NCI-H2107 treated with DMSO at 0.1 percent for 48 hours (cell line): ENCODE measurements at regions not wholly inside any gene's neighbourhood (a gene's known extent, or its start where the extent isn't known, plus 50 kb on each side); places are given as distances from the start of the nearest gene placed in this dataset.

Experiments used
- DNase-seq: peaks from one replicate; lab custom pipeline; 2025; ENCODE audit not compliant: unreplicated experiment; lab: John Stamatoyannopoulos, UW

DNA sequence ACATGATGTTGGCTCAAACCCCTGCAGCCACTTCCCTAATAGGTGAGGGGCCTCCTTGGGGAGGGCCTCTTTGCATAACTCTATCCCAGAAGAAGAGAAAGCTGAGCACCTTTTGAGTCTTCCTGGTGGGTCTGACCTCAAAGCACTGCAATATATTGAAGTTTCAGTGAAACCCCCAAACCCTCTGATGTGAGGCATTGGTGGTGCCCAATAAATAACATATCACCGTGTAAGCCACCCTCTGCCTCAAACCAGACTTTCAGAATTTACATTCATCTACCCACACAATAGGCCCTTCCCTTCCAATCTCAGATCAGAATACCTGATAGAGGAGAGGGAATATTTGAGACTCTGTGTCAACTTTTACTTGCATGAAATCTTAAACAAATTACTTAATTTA is 142.8 kb upstream of the STK17B start:
- no peak for DNase-seq

DNA sequence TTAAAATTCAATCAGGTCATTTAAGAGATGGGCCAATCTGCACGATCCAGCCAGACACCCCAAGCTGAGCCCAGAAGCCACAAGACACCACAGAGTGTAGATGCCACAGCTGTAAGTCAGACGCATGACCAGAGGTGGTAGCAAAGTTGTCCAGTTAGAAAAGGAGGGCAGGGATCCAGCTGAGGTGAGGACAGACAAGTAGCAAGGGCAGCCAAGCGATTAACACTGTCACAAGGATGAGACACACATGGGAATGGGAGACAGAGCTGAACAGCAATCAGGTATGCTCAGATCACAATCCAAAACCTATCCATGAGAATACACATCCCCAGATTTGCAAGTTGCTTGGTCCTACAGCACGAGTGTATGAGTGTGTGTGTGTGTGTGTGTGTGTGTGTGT is 143.4 kb upstream of the STK17B start:
- no peak for DNase-seq

DNA sequence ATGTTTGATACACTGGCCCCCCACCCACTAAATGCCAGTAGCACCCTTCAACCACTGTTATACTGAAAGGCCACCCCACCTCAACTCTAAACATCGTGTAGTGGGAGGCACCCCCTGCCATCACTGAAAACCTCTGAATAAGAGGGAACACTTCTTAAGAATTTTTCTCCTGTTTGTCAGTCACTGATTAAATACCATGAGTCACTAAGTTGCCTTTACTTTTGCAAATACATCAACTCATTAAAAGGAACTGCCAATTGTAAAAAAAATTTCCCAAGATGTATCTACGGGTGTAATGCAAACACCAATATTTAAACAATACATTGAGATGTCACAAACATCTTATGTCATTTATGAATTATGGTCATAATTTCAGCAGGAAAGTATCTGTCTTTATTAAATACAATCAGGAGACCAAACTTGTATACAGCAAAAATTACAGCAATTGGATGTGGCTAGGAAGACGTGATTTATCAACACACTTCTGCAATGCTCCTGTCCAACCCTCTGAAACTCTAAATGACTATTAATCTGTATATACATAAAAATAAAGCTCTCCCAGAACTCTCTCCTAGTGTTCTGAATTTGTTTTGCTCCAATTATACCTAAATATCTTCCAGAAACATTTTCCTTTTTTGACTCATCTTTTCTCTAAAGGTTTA is 144.1 kb upstream of the STK17B start:
- DNase-seq: no peak

DNA sequence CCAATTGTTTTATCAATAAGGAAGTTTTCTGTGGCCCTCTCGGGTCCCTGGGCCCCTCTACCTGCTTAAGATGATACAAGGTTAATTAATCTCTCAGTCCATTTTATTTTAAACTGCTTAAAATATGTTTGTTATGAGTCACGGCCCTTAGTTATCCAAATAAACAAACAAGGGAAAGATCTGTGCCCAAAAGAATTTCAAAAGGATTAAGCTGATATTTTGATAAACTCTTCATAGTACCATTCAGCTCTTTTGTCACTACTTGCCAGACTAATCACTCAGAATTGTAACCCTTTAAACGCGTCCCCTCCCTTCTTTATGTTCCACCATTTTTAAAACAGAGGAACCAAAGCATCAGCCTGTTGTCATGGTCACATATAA is 144.7 kb upstream of the STK17B start:
- no peak for DNase-seq

DNA sequence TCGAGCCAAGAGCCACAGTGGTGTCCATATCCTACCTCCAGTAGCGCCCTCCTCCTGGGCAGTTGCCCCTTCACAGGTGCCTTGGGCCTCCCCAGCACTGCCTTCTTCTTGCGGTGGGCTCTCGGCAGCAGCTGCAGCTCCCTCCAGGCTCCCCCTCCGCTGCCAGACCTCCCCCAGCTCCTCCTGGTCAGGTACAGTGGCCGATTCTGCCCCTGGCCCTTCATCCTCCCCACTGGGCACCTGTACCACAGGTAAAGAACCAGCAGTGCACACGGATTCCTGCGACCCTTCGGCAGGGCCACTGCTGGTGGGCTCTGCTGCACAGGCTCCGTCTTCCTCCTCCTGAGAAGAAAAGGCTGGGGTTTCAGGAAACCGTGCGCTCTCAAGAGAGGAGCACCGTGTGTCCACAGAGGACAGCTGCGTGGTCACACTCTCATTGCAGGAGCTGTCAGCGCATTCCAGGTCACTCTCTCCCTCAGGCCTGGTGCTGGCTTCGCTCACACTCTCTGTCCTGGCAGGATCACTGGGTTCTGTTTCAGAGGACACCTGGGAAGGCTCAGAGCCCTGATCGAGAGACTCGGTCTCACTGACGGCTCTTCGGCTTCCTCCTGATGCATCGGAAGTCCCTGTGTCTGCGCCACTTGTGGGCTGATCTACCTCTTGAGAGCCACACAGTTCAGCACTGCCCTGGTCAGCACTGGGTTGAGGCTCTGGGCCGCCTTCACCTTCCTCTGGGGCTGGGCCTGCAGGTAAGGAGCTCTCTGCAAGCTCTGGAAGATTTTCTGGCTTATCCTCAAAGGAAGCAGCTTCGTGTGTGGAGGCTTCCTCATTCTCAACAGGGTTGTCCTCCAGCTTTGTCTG is 147.4 kb upstream of the STK17B start:
- no peak for DNase-seq

DNA sequence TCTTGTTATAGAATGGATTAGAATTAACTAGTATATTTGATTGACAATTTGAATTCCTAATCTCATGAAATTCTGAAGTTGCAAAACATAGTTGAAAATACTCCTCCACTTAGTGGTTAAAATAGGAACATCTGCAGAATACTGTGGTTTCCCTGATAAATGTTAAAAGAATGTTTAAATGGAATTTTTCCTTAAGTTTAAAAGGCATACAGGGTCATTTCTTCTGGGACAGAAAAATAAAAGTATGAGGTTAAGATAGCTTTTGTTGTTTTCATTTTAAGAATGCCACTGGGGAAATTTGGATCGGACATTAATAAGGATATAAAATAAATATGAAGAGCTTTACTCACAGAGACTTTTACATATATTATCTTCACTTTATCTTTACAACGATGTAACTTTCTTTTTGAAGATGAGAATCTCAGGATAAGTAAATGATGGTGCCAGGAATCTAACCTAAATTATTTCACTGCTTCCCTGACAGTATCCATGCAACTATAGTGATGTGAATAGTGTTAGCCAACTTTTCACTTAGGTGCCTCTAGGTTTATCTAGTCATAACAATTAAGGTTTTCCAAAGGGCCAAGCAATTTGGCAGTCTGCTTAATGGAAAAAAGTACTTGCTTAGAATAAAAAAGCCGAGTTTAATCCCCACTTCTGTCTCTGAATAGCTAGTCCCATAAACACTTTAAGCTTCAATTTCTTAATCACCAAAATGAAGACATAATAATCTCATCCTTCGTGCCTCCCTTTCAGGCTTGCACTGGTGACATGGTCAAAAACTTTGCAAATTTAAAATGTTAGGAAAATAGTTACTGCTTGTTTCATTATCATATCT is 151.8 kb upstream of the STK17B start:
- DNase-seq: no peak

DNA sequence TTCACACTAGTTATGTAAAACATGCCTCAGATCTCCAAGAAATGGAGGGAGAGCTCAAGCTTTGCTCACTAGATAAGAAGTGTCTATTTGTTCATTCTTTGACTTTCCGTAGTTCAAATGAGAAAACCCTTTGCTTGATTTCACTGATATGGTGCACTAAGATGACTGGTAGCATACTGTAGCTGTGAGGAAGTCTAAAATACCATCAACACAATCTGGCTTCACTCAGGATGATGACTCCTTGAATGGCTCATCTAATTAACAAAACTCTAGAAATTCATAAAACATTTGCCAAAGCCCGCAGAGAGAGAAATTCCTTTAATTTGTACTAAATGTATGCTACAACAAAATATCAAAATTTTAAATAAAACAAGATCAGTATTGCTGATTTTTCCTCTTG is 152.8 kb upstream of the STK17B start:
- no peak for DNase-seq

DNA sequence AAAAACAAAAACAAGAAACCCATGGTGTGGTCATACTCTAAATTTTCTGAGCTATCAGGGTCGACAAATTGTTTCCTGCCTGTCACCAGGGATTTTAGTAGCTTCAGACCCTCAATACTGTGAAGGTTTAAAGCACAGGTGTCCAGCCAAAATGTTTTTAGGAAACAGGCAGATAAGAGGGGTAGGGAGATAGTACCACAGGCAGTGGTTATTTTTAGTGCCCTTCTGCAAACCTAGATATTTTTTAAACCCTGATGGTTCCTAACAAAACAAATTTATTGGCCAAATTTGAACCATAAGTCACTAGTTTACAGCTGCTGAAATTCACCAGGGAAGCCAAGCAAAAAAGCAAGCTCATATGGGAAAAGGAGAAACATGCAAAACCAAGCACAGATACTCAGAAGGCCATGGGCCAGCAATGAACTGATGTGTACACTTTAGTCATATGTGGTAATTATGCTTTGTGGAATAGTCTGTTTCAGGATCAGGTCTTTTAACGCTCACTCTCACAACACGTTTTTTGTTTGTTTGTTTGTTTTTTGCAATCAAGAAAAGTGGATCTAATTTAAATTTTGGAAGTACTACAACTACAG is 156.8 kb upstream of the STK17B start:
- no peak for DNase-seq

DNA sequence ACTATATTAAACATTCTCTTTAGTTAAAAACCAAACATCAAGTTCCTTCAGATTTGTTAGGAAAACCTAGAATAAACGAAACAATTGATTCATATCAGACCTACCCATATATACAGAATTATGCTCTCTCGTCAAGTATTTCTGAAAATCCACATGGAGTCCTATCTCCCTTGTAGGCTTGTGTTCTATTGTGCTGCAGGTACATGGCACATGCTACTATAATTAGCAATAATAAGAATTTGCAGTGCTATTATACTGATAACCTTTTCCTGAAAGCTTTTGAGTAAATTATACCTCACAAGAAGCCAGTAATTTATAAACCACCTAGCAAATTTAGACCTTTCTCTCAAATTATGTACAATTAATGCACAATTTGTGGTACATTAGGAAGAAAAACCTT is 158.6 kb upstream of the STK17B start:
- DNase-seq: no peak

DNA sequence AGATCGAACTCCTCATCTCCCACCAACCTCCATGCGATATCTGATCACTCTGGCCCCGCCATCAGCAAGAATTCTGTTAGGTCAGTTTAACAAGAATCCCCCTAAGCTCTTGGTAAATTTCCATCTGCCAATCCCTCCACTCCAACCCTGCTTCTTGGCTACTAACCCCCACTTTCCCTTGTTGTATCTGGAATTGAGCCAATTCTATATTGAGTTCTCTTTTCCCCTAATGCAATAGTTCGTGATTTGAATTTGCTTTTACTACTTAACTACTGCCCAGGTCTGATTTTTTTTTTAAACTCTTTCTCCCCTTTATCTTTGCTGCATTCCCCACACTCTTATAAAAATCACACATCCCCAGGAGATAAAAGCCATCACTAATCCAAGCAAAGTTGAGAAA is 159.3 kb upstream of the STK17B start:
- DNase-seq: no peak

DNA sequence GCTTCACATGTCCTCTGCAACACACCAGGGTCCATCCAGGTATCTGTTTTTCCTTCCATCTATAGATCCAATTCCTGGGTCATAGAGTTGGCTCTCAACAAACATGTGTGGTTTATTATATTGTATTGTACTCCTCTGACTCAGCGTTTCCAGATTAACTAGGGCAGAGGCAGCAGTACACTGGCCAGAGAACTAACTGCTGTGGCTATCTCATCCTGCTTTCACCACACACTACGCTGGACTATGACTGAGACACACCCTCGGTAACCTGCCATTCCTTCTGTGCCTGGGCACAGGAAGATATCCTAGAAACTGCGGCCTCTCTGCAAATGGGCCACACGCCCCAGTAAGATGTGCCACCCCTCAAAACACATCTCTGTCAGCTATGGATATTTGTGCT is 159.8 kb upstream of the STK17B start:
- DNase-seq: no peak

DNA sequence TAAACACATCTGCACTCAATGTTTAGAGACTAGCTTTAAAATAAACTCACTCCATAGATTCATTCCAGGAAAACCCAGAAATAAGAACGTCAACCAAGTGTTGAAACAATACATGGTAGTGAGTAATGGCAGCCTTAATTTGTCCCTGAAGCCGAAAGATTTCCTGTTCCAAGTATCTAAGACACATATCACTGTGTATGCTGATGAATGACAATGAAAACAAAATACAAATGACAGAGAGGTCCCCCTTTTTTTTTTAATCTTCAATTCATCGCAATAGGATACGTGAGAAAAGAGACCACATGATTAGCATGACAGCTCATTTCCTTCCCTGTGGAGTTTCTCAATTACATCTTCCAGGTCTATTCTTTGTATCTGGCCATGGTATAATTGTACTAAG is 160.5 kb upstream of the STK17B start:
- no peak for DNase-seq

DNA sequence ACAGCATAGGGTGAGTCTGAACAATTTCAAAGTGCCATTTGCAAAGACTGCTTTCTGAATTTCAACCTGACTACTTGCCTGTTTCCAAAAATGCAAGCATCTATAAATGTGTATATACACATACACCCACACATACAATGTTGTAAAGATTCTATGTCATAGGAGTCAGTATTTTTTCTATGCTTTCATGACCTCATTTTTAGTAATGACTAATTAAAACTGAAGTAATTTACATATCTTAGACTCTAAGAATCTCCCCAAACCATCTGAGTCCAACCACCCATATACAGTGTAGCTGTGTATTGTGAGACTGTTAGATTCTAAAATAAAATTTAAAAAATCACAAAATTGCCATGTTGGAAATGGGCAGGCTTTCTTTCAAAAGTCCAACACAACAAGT is 162.0 kb upstream of the STK17B start:
- no peak for DNase-seq

DNA sequence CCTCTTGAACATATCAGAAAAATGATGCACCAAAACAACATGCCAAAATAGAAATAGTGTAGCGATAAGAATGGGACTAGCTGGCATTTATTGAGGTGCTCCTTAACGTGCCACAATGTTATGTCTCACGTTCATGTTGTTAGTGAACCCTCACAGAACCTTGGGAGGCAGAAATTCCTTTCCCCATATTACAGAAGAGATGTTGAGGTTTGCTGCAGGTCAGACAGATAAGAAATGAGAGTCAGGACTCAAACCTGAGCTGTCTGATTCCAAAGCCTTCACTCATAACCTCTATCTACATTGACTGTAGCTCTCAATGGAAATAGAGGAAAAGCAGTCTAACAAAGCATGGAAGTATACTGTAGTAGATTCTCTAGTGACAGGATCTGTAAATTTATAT is 163.3 kb upstream of the STK17B start:
- DNase-seq: no peak

DNA sequence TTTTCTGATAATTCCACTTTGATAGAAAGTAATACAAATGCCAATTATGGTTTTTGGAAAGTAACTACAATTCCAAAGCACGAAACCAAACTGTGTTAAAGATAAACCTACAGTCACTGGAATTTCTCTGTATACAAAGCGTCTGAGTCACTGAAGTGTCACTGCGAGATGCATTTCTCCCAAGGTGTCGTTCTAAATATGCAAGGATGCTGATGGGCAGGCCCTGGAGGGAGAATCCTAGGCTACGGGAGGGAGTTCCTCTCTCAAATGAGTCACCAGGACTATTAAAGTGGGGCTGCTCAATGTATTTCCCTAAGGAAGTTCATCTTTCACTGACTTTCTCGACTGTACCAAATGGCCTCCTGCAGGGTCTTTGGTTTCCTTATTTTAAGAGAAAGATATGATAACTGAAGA is 163.8 kb upstream of the STK17B start:
- no peak for DNase-seq

DNA sequence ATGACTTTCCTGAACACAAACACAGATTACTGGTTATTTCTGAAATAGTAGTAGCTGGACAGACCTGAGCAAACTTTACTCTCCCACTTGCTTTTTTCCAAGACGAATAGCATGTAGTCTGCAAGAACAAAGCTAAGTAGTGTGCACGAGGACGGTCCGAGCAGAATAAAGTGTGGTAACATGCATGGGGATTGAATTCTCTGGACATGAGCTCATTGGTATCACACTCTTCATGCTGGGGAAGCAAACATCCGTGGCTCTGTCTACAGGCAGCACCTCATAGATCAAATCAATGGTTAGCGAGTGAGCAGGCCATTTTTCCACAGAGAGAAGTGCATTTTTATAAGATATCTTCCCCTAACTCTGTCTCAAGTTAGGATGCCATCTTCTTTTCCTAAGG is 164.8 kb upstream of the STK17B start:
- no peak for DNase-seq

DNA sequence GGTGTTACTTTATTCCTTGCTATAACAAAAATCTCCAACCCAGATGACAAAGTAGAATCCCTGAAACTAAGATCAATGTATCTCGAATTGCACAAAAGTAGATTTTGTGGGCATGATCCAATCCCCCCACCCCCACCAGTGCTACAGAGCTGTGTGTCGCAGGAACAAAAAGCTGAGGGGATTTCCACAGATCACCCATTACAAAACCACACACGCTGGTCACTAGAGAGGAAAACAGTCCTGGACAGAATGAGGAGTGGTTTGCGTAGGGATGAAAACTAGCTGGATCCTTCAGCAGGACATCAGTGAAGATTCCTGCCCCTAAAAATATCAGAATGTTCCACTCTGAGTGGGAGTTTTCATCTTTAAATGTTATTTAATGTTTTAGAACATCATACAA is 165.3 kb upstream of the STK17B start:
- no peak for DNase-seq

DNA sequence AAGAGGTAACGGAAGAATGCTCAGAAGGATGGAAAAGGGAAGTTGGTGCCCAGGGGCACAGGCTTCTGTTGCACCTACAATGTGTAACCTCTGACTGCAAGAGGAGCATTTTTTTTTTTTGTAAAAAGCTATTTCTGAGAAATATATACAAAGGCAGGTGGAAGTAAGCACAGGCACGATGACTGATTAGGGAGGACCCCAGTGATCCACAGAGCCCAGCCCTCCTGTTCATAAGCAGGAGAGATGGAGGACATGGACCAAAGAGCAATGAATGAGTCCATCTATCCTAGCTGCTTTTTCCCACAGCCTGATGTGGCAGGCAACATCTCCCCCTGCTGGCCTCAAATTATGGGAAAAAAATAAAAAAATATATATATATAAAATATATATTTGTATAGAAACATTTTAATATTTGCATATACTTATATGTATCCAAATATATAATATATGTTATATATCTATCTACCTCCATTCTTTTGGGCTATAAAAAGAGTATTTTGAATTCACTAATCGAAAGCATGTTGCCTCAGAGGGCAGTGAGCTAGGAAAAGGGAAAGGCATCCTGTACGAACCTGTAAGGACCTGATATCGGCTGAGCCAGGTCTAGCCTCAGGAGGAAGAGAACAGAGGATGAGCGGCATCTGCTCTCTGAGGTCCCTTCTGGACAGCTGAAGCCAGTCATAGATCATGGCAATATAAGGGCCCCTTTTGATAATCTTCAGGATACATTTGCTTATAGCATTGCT is 166.0 kb upstream of the STK17B start:
- no peak for DNase-seq

DNA sequence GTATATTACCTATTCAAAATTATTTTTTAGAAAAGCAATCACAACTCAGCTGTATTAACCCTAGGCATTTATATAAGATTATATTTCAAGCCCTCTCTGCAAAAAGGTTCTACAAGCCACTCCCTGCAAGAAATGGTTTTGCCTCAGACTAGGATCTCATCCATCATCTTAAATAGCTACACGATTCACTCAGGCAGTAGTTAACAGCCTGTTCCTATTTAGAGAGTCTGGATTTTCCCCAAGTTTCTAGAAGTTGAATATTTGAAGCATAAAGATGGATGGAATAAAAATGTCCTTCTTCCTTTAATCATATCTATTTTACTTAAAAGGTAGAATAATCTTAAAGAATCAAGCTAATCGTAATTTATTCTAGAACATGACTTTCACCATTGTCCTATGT is 167.1 kb upstream of the STK17B start:
- no peak for DNase-seq

DNA sequence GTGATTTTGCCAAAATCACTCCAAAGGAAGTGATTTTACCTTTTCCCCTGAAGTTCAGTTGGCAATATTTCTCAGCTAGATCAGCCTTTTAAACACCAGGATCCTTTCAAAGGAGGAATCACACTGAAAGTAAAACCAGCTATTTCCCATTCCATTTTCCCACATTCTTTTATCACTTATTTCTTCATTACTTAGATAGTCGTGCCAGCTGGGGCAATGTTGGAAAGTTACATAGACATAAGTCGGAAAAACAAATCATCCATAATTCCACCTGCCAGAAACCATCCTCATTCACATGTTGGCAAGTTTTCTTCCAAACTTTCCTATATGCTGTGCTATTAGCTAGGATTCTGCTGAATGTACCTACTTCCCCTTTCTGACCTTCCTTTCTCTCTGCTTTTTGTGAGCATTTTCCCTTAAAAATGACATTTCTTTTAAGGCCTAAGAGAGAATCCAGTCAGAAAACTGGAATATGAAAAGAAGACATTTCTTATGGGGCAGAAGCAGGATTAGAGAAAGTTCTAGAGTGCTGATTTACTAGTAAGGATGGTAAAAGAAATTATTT is 170.0 kb upstream of the STK17B start:
- no peak for DNase-seq

DNA sequence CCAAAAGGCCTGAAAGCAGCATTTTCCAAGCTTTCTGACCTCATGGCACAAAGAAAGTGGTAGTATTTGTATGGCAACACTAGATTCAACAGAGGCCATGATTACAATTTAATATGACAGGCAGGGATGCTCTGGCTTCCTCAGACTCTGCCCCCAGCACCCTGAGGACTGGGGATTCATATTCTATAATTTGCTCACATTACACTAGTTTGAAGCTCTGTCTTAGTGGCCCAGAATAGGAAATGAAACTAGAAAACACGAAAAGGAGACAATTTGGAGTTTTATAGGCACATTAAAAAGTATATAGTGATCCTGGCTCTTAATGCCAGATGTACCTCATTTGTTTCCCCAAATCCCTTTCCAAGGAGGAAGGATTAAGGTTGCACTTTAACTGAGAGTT is 173.0 kb upstream of the STK17B start:
- no peak for DNase-seq
